Medulla oblongata (tissue), 1 donor: ENCODE measurements at regions not wholly inside any gene's neighbourhood (a gene's known extent, or its start where the extent isn't known, plus 50 kb on each side); places are given as distances from the start of the nearest gene placed in this dataset.

Experiments
- DNase-seq: peaks from one replicate; pipeline ENCODE4 v3.0.0-alpha.2; 2015; ENCODE audit errors: extremely low spot score

GRCh38 chr7:41005374-41005901 is 697.5 kb downstream of the INHBA start:
- no peak for DNase-seq

GRCh38 chr7:41003977-41004376 is 698.9 kb downstream of the INHBA start:
- no peak for DNase-seq

- DNase-seq = no peak
These were observed 699.3 kb downstream of the INHBA start for GRCh38 chr7:41003611-41003940.

GRCh38 chr7:41002741-41003610 is 699.9 kb downstream of the INHBA start:
- peak; percentile 27 for DNase-seq

- DNase-seq = no peak
These were observed 702.8 kb downstream of the INHBA start for GRCh38 chr7:41000042-41000441.

- no peak for DNase-seq
These were observed 706.6 kb downstream of the INHBA start for GRCh38 chr7:40996233-40996677.

GRCh38 chr7:40990841-40991240 is 712.0 kb downstream of the INHBA start:
- no peak for DNase-seq

GRCh38 chr7:40987571-40987970 is 715.3 kb downstream of the INHBA start:
- no peak for DNase-seq

- no peak for DNase-seq
These were observed 716.5 kb downstream of the INHBA start for GRCh38 chr7:40986351-40986873.

GRCh38 chr7:40983111-40983510 is 719.8 kb downstream of the INHBA start:
- no peak for DNase-seq

- DNase-seq = no peak
These were observed 723.6 kb downstream of the INHBA start for GRCh38 chr7:40979296-40979695.

GRCh38 chr7:40978047-40978446 is 724.8 kb downstream of the INHBA start:
- no peak for DNase-seq

- no peak for DNase-seq
These were observed 725.4 kb downstream of the INHBA start for GRCh38 chr7:40977533-40977932.

- DNase-seq = no peak
These were observed 730.5 kb downstream of the INHBA start for GRCh38 chr7:40972426-40972825.

GRCh38 chr7:40969641-40970040 is 733.2 kb downstream of the INHBA start:
- no peak for DNase-seq

GRCh38 chr7:40966693-40967092 is 736.2 kb downstream of the INHBA start:
- no peak for DNase-seq

GRCh38 chr7:40965774-40966173 is 737.1 kb downstream of the INHBA start:
- DNase-seq = no peak

GRCh38 chr7:40965016-40965415 is 737.9 kb downstream of the INHBA start:
- no peak for DNase-seq

- DNase-seq = no peak
These were observed 738.3 kb downstream of the INHBA start for GRCh38 chr7:40964610-40965009.

GRCh38 chr7:40959955-40960354 is 742.9 kb downstream of the INHBA start:
- no peak for DNase-seq

- DNase-seq = no peak
These were observed 754.7 kb downstream of the INHBA start for GRCh38 chr7:40948239-40948638.

GRCh38 chr7:40947566-40947965 is 755.3 kb downstream of the INHBA start:
- no peak for DNase-seq

- DNase-seq = no peak
These were observed 756.3 kb downstream of the INHBA start for GRCh38 chr7:40946549-40946948.
